ENCODE measurements at regions not wholly inside any gene's neighbourhood (a gene's known extent, or its start where the extent isn't known, plus 50 kb on each side); places are given as distances from the start of the nearest gene placed in this dataset.

- no peak for TF ChIP-seq CTCF (IDR thresholded peaks at IDR 0.05)
Measured at GRCh38 chr1:219527994-219528393, 84.9 kb downstream of the ZC3H11B start.

GRCh38 chr1:219526074-219526473 lies 86.8 kb downstream of the ZC3H11B start:
- no peak for TF ChIP-seq CTCF (IDR thresholded peaks at IDR 0.05)
- Histone ChIP-seq H3K9me3 (no peaks in the 10 kb centered on the region), H3K4me3 (no peak overlapping the region), H3K27me3 (replicated peaks; ENCODE audit: insufficient read depth) (no peaks in the 10 kb centered on the region), H3K36me3 (no peaks in the 10 kb centered on the region), H3K27ac (no peak overlapping the region), H3K4me1 (ENCODE audit: control insufficient read depth in 1 of 2, low read depth in 2 of 2) (no peaks in the 10 kb centered on the region)
- ATAC-seq (ENCODE audit: insufficient number of reproducible peaks, low FRiP score, low read depth), result no peak
- no peak for DNase-seq (ENCODE audit: low spot score)

More at GRCh38 chr1:219527994-219528393, 84.9 kb downstream of the ZC3H11B start:
- no peaks in the 10 kb centered on the region for H3K4me1 ChIP-seq (ENCODE audit: control insufficient read depth in 1 of 2, low read depth in 2 of 2)
- H3K27ac ChIP-seq, result no peak overlapping the region
- H3K9me3 ChIP-seq, result no peaks in the 10 kb centered on the region
- H3K27me3 ChIP-seq (replicated peaks; ENCODE audit: insufficient read depth), result no peaks in the 10 kb centered on the region
- ATAC-seq (ENCODE audit: insufficient number of reproducible peaks, low FRiP score, low read depth), result no peak
- no peak for DNase-seq (ENCODE audit: low spot score)
- no peak overlapping the region for H3K4me3 ChIP-seq
- H3K36me3 ChIP-seq, result no peaks in the 10 kb centered on the region

GRCh38 chr1:219523411-219523810 lies 89.5 kb downstream of the ZC3H11B start:
- H3K27me3 ChIP-seq (replicated peaks; ENCODE audit: insufficient read depth), result no peaks in the 10 kb centered on the region
- TF ChIP-seq CTCF (IDR thresholded peaks at IDR 0.05), result no peak
- H3K4me3 ChIP-seq, result no peak overlapping the region
- H3K36me3 ChIP-seq, result no peaks in the 10 kb centered on the region
- no peak overlapping the region for H3K27ac ChIP-seq
- no peaks in the 10 kb centered on the region for H3K9me3 ChIP-seq
- ATAC-seq (ENCODE audit: insufficient number of reproducible peaks, low FRiP score, low read depth) (no peak), DNase-seq (ENCODE audit: low spot score) (no peak)
- H3K4me1 ChIP-seq (ENCODE audit: control insufficient read depth in 1 of 2, low read depth in 2 of 2), result no peaks in the 10 kb centered on the region

GRCh38 chr1:219521325-219521724 lies 91.6 kb downstream of the ZC3H11B start:
- H3K4me3 ChIP-seq, result no peak overlapping the region
- TF ChIP-seq CTCF (IDR thresholded peaks at IDR 0.05), result no peak
- no peaks in the 10 kb centered on the region for H3K27me3 ChIP-seq (replicated peaks; ENCODE audit: insufficient read depth)
- ATAC-seq (ENCODE audit: insufficient number of reproducible peaks, low FRiP score, low read depth) (no peak), DNase-seq (ENCODE audit: low spot score) (no peak)
- H3K36me3 ChIP-seq, result no peaks in the 10 kb centered on the region
- no peak overlapping the region for H3K27ac ChIP-seq
- H3K9me3 ChIP-seq, result no peaks in the 10 kb centered on the region
- no peaks in the 10 kb centered on the region for H3K4me1 ChIP-seq (ENCODE audit: control insufficient read depth in 1 of 2, low read depth in 2 of 2)

- Histone ChIP-seq H3K36me3 (no peaks in the 10 kb centered on the region), H3K9me3 (no peaks in the 10 kb centered on the region), H3K27ac (no peak overlapping the region), H3K27me3 (replicated peaks; ENCODE audit: insufficient read depth) (no peaks in the 10 kb centered on the region), H3K4me1 (ENCODE audit: control insufficient read depth in 1 of 2, low read depth in 2 of 2) (no peaks in the 10 kb centered on the region), H3K4me3 (no peak overlapping the region)
- ATAC-seq (ENCODE audit: insufficient number of reproducible peaks, low FRiP score, low read depth) (no peak), DNase-seq (ENCODE audit: low spot score) (no peak)
- TF ChIP-seq CTCF (IDR thresholded peaks at IDR 0.05), result no peak
Measured at GRCh38 chr1:219520241-219520640, 92.7 kb downstream of the ZC3H11B start.

Data from thoracic aorta (tissue), 2 donors.